Liver (tissue), 8 donors: ENCODE measurements at regions not wholly inside any gene's neighbourhood (a gene's known extent, or its start where the extent isn't known, plus 50 kb on each side); places are given as distances from the start of the nearest gene placed in this dataset.

Experiments
- DNase-seq: peaks from one replicate; pipeline ENCODE4 v3.0.0-alpha.2; 2017; ENCODE audit warnings: low spot score
- H3K27ac ChIP-seq, 2 donors: one replicate each; pipeline ENCODE4 v1.7.0; 2013; ENCODE audit warnings: inconsistent platforms in 2 of 2, low read length in 2 of 2, control low read depth in 1 of 2, low read depth in 1 of 2, mild to moderate bottlenecking in 1 of 2
- H3K27me3 ChIP-seq, 4 donors: one replicate each; pipeline versions ENCODE4 v1.6.1 to v1.7.0; 2013; ENCODE audit warnings: low read length in 3 of 4, inconsistent platforms in 1 of 4, mild to moderate bottlenecking in 1 of 4, moderate library complexity in 1 of 4; ENCODE audit not compliant: control insufficient read depth in 4 of 4, insufficient read depth in 4 of 4
- H3K36me3 ChIP-seq, 4 donors: one replicate each; pipeline versions ENCODE4 v1.6.1 to v1.7.0; 2013; ENCODE audit warnings: low read length in 3 of 4, mild to moderate bottlenecking in 3 of 4, low read depth in 1 of 4, moderate library complexity in 1 of 4; ENCODE audit not compliant: control insufficient read depth in 4 of 4, insufficient read depth in 3 of 4
- H3K4me1 ChIP-seq, 4 donors: one replicate each; pipeline versions ENCODE4 v1.6.1 to v1.7.0; 2013; ENCODE audit warnings: low read length in 3 of 4, mild to moderate bottlenecking in 3 of 4, moderate library complexity in 1 of 4; ENCODE audit not compliant: control insufficient read depth in 4 of 4, insufficient read depth in 4 of 4
- H3K4me3 ChIP-seq, 3 donors: one replicate each; pipeline versions ENCODE4 v1.6.1 to v1.7.0; 2013; ENCODE audit warnings: low read length in 3 of 3, control low read depth in 1 of 3, low read depth in 1 of 3, mild to moderate bottlenecking in 1 of 3
- H3K9ac ChIP-seq, 2 donors: one replicate each; pipeline ENCODE4 v1.7.0; 2013; ENCODE audit warnings: low read length in 2 of 2, mild to moderate bottlenecking in 2 of 2, moderate library complexity in 2 of 2, control low read depth in 1 of 2, low read depth in 1 of 2
- H3K9me3 ChIP-seq, 4 donors: one replicate each; pipeline versions ENCODE4 v1.6.1 to v1.7.0; 2013; ENCODE audit warnings: low read length in 3 of 4; ENCODE audit not compliant: control insufficient read depth in 4 of 4
- EGR1 ChIP-seq, 2 donors: IDR thresholded peaks; 2 replicates each; pipeline ENCODE4 v1.6.1; 2016 to 2018; ENCODE audit warnings: antibody characterized with exemption in 2 of 2, low read depth in 2 of 2
- FOXA1 ChIP-seq: IDR thresholded peaks from 2 replicates; pipeline ENCODE4 v1.6.1; 2016; ENCODE audit warnings: antibody characterized with exemption
- FOXA2 ChIP-seq: IDR thresholded peaks from 2 replicates; pipeline ENCODE4 v1.6.1; 2016; ENCODE audit warnings: antibody characterized with exemption
- GABPA ChIP-seq, 2 donors: IDR thresholded peaks in 1 of 2; conservative IDR thresholded peaks in 1 of 2; 2 replicates each; pipeline ENCODE4 v1.6.1; 2016; ENCODE audit warnings: antibody characterized with exemption in 2 of 2, mild to moderate bottlenecking in 1 of 2, moderate library complexity in 1 of 2
- HNF4A ChIP-seq, 2 donors: conservative IDR thresholded peaks; 2 replicates each; pipeline ENCODE4 v1.6.1; 2016; ENCODE audit warnings: antibody characterized with exemption in 2 of 2, mild to moderate bottlenecking in 2 of 2
- HNF4G ChIP-seq: IDR thresholded peaks from 2 replicates; pipeline ENCODE4 v1.6.1; 2016; ENCODE audit warnings: antibody characterized with exemption
- JUND ChIP-seq, 2 donors: IDR thresholded peaks; 2 replicates each; pipeline ENCODE4 v1.6.1; 2016; ENCODE audit warnings: antibody characterized with exemption in 2 of 2
- NR2F2 ChIP-seq: IDR thresholded peaks from 2 replicates; pipeline ENCODE4 v1.6.1; 2016; ENCODE audit warnings: antibody characterized with exemption
- RAD21 ChIP-seq, 2 donors: IDR thresholded peaks; 2 replicates each; pipeline ENCODE4 v1.6.1; 2016; ENCODE audit warnings: antibody characterized with exemption in 2 of 2, mild to moderate bottlenecking in 2 of 2
- RXRA ChIP-seq, 2 donors: IDR thresholded peaks; 2 replicates each; pipeline ENCODE4 v1.6.1; 2017 to 2018; ENCODE audit warnings: antibody characterized with exemption in 2 of 2, mild to moderate bottlenecking in 1 of 2
- SP1 ChIP-seq: IDR thresholded peaks from 2 replicates; pipeline ENCODE4 v1.6.1; 2018; ENCODE audit warnings: antibody characterized with exemption, mild to moderate bottlenecking
- TAF1 ChIP-seq: conservative IDR thresholded peaks from 2 replicates; pipeline ENCODE4 v1.6.1; 2016; ENCODE audit warnings: antibody characterized with exemption, mild to moderate bottlenecking
- YY1 ChIP-seq: IDR thresholded peaks from 2 replicates; pipeline ENCODE4 v1.6.1; 2016; ENCODE audit warnings: antibody characterized with exemption, mild to moderate bottlenecking
- WGBS: extraction: QIAGEN DNeasy Blood & Tissue Kit; methylation state at CpG from one replicate; pipeline ENCODE4 v1.1.7; 2013; 5-methylcytosine and 5-hydroxymethylcytosine counted together
- TF ChIP-seq, protein P1 (sequence below): IDR thresholded peaks from 2 replicates; pipeline ENCODE4 v1.6.1; 2016; ENCODE audit warnings: antibody characterized with exemption
- TF ChIP-seq, protein P2 (sequence below): IDR thresholded peaks from 2 replicates; pipeline ENCODE4 v1.6.1; 2016; ENCODE audit warnings: antibody characterized with exemption
- TF ChIP-seq, protein P3 (sequence below): IDR thresholded peaks from 2 replicates; pipeline ENCODE4 v1.6.1; 2016; ENCODE audit warnings: antibody characterized with exemption, mild to moderate bottlenecking
- TF ChIP-seq, protein P4 (sequence below): IDR thresholded peaks from 2 replicates; pipeline ENCODE4 v1.6.1; 2016; ENCODE audit warnings: antibody characterized with exemption
- TF ChIP-seq, protein P5 (sequence below): fragments of 150-350 bp; IDR thresholded peaks from 2 replicates; pipeline ENCODE4 v1.5.1; 2017; ENCODE audit warnings: improper control_type of control experiment, low read depth, low read length; ENCODE audit not compliant: missing input control
- donor health status: healthy.
- donor health status: healthy.
- donor health status: healthy.
- donor health status: healthy.
- donor health status: healthy.

DNA sequence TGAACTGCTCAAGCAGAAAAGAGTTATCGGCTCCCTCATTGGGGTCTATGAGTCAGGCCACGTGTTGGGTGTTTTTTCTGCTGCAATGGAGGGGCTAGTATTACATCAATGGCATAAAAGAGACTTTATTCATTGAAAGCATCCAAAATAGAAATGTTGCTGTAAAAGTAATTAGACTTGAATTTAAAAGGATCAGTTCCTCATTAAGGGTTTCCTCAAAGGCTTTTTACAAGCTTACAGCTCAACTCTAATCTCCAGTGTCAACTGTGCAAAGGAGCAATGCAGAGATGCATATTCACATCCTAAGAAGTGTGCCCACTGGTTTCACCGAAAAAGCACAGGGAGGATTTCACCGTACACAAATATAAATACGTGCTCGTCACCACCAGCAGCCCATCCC, 300.3 kb downstream of the FOXO1 start (continued):
- TF ChIP-seq NR2F2 (no peak), FOXA2 (no peak), FOXA1 (no peak), YY1 (no peak), TAF1 (no peak), RAD21 (IDR thresholded peaks at IDR 0.05) (no peak)

DNA sequence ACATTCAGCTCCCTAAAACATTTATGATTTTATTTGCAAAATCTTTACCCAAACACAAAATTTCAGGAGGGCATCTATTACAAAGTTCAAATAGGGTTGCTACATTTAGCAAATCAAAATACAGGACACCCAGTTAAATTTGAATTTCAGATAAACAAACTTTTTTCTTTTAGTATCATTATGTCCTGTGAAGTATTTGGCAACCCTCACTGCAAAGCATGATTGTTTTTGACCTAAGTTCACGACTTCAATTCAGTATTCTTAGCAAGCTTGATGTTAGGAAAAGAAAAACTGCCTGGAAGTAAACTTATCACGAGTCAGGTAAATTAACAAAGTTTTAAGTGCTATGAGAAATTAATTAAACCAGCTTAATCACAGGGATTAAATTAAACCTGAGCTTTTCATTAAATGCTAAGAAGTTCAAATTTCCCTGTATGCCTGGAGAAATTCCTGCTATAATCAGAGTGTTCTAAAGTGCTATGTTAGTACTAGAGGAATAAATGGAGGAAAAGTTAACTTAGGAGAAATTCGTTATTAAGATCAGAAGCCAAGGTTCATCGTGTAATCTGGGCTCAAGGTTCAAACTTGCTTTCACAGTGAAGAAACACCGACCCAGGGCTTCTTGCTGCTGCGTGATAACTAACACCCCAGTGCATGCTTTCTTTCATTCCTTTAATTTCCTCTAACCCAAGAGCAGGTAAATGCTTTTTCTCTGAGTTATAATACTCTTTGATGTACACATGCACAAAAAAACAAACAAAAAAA, 298.1 kb downstream of the FOXO1 start:
- Histone ChIP-seq H3K9me3 (no peaks in the 10 kb centered on the region), H3K27me3 (no peaks in the 10 kb centered on the region), H3K27ac (peak overlapping the region; percentile 38 to 52), H3K4me3 (no peak overlapping the region), H3K36me3 (no peaks in the 10 kb centered on the region), H3K9ac (peak overlapping the region in 1 of 2 donors; percentile 23), H3K4me1 (peaks cover 2 to 8% (median 5%) of the 10 kb centered on the region in 4 donors)
- WGBS, result 26% methylated on average over 6 of the region's 6 CpGs
- DNase-seq, result no peak
- TF ChIP-seq TAF1, result no peak
- TF ChIP-seq HNF4A (conservative IDR thresholded peaks at IDR 0.05), result peak; percentile 84 to 88
- TF ChIP-seq FOXA2, result no peak
- peak in 1 of 2 donors; percentile 51 for TF ChIP-seq JUND (IDR thresholded peaks at IDR 0.05)
- peak in 1 of 2 donors; percentile 31 for TF ChIP-seq RAD21 (IDR thresholded peaks at IDR 0.05)
- TF ChIP-seq EGR1 (IDR thresholded peaks at IDR 0.05; ENCODE audit: low read depth in 2 of 2), result no peak
- TF ChIP-seq, protein P1, sequence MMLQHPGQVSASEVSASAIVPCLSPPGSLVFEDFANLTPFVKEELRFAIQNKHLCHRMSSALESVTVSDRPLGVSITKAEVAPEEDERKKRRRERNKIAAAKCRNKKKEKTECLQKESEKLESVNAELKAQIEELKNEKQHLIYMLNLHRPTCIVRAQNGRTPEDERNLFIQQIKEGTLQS, result no peak
- no peak for TF ChIP-seq GABPA (IDR thresholded peaks at IDR 0.05 in 1 of 2, conservative IDR thresholded peaks at IDR 0.05 in 1 of 2)
- TF ChIP-seq FOXA1, result no peak
- TF ChIP-seq RXRA (IDR thresholded peaks at IDR 0.05), result peak; percentile 47 to 67
- TF ChIP-seq YY1, result no peak
- TF ChIP-seq HNF4G, result peak; percentile 59
- TF ChIP-seq, protein P2, sequence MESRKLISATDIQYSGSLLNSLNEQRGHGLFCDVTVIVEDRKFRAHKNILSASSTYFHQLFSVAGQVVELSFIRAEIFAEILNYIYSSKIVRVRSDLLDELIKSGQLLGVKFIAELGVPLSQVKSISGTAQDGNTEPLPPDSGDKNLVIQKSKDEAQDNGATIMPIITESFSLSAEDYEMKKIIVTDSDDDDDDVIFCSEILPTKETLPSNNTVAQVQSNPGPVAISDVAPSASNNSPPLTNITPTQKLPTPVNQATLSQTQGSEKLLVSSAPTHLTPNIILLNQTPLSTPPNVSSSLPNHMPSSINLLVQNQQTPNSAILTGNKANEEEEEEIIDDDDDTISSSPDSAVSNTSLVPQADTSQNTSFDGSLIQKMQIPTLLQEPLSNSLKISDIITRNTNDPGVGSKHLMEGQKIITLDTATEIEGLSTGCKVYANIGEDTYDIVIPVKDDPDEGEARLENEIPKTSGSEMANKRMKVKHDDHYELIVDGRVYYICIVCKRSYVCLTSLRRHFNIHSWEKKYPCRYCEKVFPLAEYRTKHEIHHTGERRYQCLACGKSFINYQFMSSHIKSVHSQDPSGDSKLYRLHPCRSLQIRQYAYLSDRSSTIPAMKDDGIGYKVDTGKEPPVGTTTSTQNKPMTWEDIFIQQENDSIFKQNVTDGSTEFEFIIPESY, result no peak
- TF ChIP-seq, protein P3, sequence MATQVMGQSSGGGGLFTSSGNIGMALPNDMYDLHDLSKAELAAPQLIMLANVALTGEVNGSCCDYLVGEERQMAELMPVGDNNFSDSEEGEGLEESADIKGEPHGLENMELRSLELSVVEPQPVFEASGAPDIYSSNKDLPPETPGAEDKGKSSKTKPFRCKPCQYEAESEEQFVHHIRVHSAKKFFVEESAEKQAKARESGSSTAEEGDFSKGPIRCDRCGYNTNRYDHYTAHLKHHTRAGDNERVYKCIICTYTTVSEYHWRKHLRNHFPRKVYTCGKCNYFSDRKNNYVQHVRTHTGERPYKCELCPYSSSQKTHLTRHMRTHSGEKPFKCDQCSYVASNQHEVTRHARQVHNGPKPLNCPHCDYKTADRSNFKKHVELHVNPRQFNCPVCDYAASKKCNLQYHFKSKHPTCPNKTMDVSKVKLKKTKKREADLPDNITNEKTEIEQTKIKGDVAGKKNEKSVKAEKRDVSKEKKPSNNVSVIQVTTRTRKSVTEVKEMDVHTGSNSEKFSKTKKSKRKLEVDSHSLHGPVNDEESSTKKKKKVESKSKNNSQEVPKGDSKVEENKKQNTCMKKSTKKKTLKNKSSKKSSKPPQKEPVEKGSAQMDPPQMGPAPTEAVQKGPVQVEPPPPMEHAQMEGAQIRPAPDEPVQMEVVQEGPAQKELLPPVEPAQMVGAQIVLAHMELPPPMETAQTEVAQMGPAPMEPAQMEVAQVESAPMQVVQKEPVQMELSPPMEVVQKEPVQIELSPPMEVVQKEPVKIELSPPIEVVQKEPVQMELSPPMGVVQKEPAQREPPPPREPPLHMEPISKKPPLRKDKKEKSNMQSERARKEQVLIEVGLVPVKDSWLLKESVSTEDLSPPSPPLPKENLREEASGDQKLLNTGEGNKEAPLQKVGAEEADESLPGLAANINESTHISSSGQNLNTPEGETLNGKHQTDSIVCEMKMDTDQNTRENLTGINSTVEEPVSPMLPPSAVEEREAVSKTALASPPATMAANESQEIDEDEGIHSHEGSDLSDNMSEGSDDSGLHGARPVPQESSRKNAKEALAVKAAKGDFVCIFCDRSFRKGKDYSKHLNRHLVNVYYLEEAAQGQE, result no peak
- TF ChIP-seq, protein P4, sequence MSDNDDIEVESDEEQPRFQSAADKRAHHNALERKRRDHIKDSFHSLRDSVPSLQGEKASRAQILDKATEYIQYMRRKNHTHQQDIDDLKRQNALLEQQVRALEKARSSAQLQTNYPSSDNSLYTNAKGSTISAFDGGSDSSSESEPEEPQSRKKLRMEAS, result peak; percentile 21
- no peak for TF ChIP-seq NR2F2
- TF ChIP-seq, protein P5, sequence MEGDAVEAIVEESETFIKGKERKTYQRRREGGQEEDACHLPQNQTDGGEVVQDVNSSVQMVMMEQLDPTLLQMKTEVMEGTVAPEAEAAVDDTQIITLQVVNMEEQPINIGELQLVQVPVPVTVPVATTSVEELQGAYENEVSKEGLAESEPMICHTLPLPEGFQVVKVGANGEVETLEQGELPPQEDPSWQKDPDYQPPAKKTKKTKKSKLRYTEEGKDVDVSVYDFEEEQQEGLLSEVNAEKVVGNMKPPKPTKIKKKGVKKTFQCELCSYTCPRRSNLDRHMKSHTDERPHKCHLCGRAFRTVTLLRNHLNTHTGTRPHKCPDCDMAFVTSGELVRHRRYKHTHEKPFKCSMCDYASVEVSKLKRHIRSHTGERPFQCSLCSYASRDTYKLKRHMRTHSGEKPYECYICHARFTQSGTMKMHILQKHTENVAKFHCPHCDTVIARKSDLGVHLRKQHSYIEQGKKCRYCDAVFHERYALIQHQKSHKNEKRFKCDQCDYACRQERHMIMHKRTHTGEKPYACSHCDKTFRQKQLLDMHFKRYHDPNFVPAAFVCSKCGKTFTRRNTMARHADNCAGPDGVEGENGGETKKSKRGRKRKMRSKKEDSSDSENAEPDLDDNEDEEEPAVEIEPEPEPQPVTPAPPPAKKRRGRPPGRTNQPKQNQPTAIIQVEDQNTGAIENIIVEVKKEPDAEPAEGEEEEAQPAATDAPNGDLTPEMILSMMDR, result no peak
- TF ChIP-seq SP1, result peak; percentile 52
